Gastrocnemius medialis (tissue), 4 donors: ENCODE measurements at regions not wholly inside any gene's neighbourhood (a gene's known extent, or its start where the extent isn't known, plus 50 kb on each side); places are given as distances from the start of the nearest gene placed in this dataset.

Source experiments
- ATAC-seq, 2 donors: fragments of 150-250 bp; one replicate each; pipeline ENCODE4 v1.9.1; 2016
- DNase-seq, 2 donors: peaks; one replicate each; pipeline ENCODE4 v3.0.0-alpha.2; 2019
- H3K27ac ChIP-seq, 4 donors: fragments of 200-600 bp; sonication (generic); 1 replicate in 1 of 4; 2 replicates in 3 of 4; pipeline ENCODE4 v1.5.1; 2016 to 2018; ENCODE audit warnings: mild to moderate bottlenecking in 2 of 4, moderate library complexity in 1 of 4
- H3K27me3 ChIP-seq, 3 donors: fragments of 200-600 bp; sonication (generic) in 2 of 3; 1 replicate in 1 of 3; 2 replicates in 2 of 3; pipeline versions ENCODE4 v1.5.1 to v1.6.0; 2016 to 2019; ENCODE audit warnings: mild to moderate bottlenecking in 1 of 3, moderate library complexity in 1 of 3
- H3K36me3 ChIP-seq, 2 donors: fragments of 200-600 bp; sonication (generic) in 1 of 2; one replicate each; pipeline ENCODE4 v1.5.1; 2017 to 2018
- H3K4me1 ChIP-seq, 2 donors: fragments of 200-600 bp; sonication (generic) in 1 of 2; one replicate each; pipeline ENCODE4 v1.5.1; 2016 to 2017; ENCODE audit warnings: mild to moderate bottlenecking in 2 of 2
- H3K4me3 ChIP-seq, 4 donors: fragments of 200-600 bp; sonication (generic) in 3 of 4; 1 replicate in 1 of 4; 2 replicates in 3 of 4; pipeline ENCODE4 v1.5.1; 2016 to 2019; ENCODE audit warnings: mild to moderate bottlenecking in 2 of 4
- H3K9me3 ChIP-seq, 3 donors: fragments of 200-600 bp; sonication (generic) in 2 of 3; 1 replicate in 1 of 3; 2 replicates in 2 of 3; pipeline ENCODE4 v1.5.1; 2016 to 2019
- POLR2A ChIP-seq, 2 donors: fragments of 450-650 bp; IDR thresholded peaks; one replicate each; pipeline ENCODE4 v1.6.1; 2017; ENCODE audit warnings: antibody characterized with exemption in 2 of 2, mild to moderate bottlenecking in 2 of 2, moderate library complexity in 2 of 2
- in situ Hi-C, 4 donors: fragments of 200-750 bp; cut with MboI; loops; one replicate each; pipeline versions ENCODE4 v1.15.0 to v1.8.0; 2017; ENCODE audit warnings: low sequenced_read_pairs in 4 of 4
- intact Hi-C: fragments of 100-400 bp; cut with DNase I; formaldehyde crosslinking; loops from one replicate; pipeline ENCODE4 v1.15.1; 2023; ENCODE audit warnings: low total_unique reads
- TF ChIP-seq, protein P1 (sequence below), 5 experiments: fragments of 450-650 bp in 3 of 5; fragments of 200-600 bp in 2 of 5; sonication (generic) in 2 of 5; IDR thresholded peaks in 4 of 5; conservative IDR thresholded peaks in 1 of 5; 1 replicate in 4 of 5; 2 replicates in 1 of 5; pipeline ENCODE4 v1.5.1; 2016 to 2019; ENCODE audit warnings: antibody characterized with exemption in 5 of 5, mild to moderate bottlenecking in 3 of 5, moderate library complexity in 3 of 5

DNA sequence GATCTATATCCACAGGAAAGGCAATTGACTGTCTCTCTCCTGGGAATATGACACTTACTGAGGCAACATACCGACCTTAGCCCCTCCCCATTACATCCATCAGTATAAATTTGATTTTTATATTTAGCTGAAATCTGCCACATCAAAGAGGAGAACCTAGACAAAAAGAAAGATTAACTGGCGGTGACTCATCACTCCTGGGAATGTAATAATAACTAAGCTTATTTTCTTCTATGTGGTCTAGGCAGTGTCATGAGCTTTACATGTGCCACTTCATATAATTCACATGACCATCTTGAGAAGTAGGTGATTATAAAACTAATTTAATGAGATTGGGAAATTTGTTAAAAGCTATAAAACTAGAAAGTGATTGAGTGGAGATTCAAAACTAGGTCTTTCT lies 520.0 kb upstream of the HS3ST5 start:
- in situ Hi-C loops: no loop called here
- no peaks in the 10 kb centered on the region for H3K27me3 ChIP-seq
- no peaks in the 10 kb centered on the region for H3K9me3 ChIP-seq
- no peak for TF ChIP-seq POLR2A (IDR thresholded peaks at IDR 0.05)
- TF ChIP-seq, protein P1, sequence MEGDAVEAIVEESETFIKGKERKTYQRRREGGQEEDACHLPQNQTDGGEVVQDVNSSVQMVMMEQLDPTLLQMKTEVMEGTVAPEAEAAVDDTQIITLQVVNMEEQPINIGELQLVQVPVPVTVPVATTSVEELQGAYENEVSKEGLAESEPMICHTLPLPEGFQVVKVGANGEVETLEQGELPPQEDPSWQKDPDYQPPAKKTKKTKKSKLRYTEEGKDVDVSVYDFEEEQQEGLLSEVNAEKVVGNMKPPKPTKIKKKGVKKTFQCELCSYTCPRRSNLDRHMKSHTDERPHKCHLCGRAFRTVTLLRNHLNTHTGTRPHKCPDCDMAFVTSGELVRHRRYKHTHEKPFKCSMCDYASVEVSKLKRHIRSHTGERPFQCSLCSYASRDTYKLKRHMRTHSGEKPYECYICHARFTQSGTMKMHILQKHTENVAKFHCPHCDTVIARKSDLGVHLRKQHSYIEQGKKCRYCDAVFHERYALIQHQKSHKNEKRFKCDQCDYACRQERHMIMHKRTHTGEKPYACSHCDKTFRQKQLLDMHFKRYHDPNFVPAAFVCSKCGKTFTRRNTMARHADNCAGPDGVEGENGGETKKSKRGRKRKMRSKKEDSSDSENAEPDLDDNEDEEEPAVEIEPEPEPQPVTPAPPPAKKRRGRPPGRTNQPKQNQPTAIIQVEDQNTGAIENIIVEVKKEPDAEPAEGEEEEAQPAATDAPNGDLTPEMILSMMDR (IDR thresholded peaks at IDR 0.05 in 4 of 5, conservative IDR thresholded peaks at IDR 0.05 in 1 of 5): no peak
- DNase-seq (no peak), ATAC-seq (no peak)
- H3K4me1 ChIP-seq: no peaks in the 10 kb centered on the region
- H3K4me3 ChIP-seq: no peak overlapping the region
- no peaks in the 10 kb centered on the region for H3K36me3 ChIP-seq
- no peak overlapping the region for H3K27ac ChIP-seq
- intact Hi-C loops: no loop called here

DNA sequence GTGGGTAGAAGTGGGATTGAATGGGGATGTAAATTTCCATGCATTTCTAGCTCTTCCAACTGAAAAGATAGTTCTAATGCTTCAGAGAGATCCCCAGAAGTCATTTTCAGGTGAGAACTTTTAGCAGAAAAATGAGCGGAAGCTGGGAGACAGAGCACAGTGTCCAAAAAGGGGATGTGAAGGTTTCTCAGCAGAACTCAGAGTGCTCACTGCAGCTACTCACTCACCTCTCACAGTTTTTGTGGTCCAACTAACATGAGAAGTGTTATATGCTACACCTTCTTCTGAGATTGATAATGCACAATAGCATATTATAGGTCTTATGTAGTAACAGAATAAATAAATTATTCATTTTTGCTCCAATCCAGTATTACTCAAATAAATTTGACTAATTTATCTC lies 519.2 kb upstream of the HS3ST5 start:
- TF ChIP-seq POLR2A (IDR thresholded peaks at IDR 0.05): no peak
- TF ChIP-seq, protein P1 (IDR thresholded peaks at IDR 0.05 in 4 of 5, conservative IDR thresholded peaks at IDR 0.05 in 1 of 5): no peak
- no peak for ATAC-seq
- Histone ChIP-seq H3K27ac (no peak overlapping the region), H3K27me3 (no peaks in the 10 kb centered on the region), H3K36me3 (no peaks in the 10 kb centered on the region), H3K4me3 (no peak overlapping the region), H3K4me1 (no peaks in the 10 kb centered on the region), H3K9me3 (no peaks in the 10 kb centered on the region)
- no peak for DNase-seq
- intact Hi-C loops (no loop called here), in situ Hi-C loops (no loop called here)

DNA sequence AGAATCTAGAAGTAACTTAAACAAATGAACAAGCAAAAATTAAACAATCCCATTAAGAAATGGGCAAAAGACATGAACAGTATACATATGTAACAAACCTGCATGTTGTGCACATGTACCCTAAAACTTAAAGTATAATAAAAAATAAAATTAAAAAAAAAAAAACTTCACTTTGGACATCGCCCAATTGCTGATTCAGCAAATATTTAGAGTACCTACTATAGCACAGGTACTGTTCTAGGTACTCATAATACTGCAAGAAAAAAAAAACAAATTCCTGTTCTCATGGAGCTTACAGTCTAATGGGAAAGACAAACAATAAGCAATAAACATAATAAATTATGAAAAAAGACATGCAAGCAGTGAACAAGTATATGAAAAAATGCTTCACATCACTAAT lies 501.5 kb upstream of the HS3ST5 start:
- H3K27me3 ChIP-seq: no peaks in the 10 kb centered on the region
- TF ChIP-seq POLR2A (IDR thresholded peaks at IDR 0.05): no peak
- TF ChIP-seq, protein P1 (IDR thresholded peaks at IDR 0.05 in 4 of 5, conservative IDR thresholded peaks at IDR 0.05 in 1 of 5): no peak
- no peak for DNase-seq
- H3K4me1 ChIP-seq: no peaks in the 10 kb centered on the region
- intact Hi-C loops (no loop called here), in situ Hi-C loops (no loop called here)
- H3K36me3 ChIP-seq: no peaks in the 10 kb centered on the region
- no peak for ATAC-seq
- H3K4me3 ChIP-seq: no peak overlapping the region
- no peak overlapping the region for H3K27ac ChIP-seq
- H3K9me3 ChIP-seq: no peaks in the 10 kb centered on the region

DNA sequence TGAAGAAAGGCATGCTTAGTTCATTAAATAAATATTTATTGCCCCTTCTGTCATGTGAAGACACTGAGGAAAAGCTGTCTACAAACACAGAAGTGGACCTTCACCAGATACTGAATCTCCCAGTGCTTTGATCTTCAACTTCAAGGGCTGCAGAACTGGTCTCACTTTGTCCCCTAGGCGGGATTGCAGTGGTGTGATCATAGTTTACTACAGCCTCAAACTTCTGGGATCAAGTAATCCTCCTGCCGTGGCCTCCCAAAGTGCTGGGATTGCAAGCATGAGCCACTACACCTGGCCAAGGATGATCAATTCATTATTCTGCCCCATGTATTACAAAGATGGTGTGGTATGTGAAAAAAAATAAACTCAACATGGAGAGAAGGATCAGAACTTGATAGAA lies 496.2 kb upstream of the HS3ST5 start:
- H3K36me3 ChIP-seq: no peaks in the 10 kb centered on the region
- no peaks in the 10 kb centered on the region for H3K9me3 ChIP-seq
- in situ Hi-C loops (no loop called here), intact Hi-C loops (no loop called here)
- no peak for DNase-seq
- no peak overlapping the region for H3K4me3 ChIP-seq
- H3K27ac ChIP-seq: no peak overlapping the region
- no peaks in the 10 kb centered on the region for H3K27me3 ChIP-seq
- no peak for TF ChIP-seq POLR2A (IDR thresholded peaks at IDR 0.05)
- TF ChIP-seq, protein P1 (IDR thresholded peaks at IDR 0.05 in 4 of 5, conservative IDR thresholded peaks at IDR 0.05 in 1 of 5): no peak
- ATAC-seq: no peak
- H3K4me1 ChIP-seq: no peaks in the 10 kb centered on the region

DNA sequence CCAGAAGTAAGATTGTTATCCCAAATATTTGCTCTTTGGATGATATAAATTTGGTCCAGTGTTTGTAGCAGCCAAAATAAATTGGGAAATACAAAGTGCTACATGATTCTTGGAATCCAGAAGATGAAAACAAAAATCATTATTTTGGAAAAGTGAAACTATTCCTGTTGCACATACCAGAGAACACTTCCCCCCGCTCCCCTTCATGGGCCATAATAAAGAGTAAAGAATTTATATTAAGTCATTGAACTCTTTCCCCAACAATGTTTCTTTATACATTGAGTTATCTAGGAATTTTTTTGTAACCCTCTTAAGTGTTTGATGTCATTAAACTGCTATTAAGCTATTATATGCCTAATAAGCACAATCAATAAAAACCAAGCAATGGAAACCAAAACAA lies 490.4 kb upstream of the HS3ST5 start:
- Histone ChIP-seq H3K36me3 (no peaks in the 10 kb centered on the region), H3K4me3 (no peak overlapping the region), H3K27ac (no peak overlapping the region), H3K27me3 (no peaks in the 10 kb centered on the region), H3K9me3 (no peaks in the 10 kb centered on the region), H3K4me1 (no peaks in the 10 kb centered on the region)
- ATAC-seq (no peak), DNase-seq (no peak)
- in situ Hi-C loops: no loop called here
- TF ChIP-seq, protein P1 (IDR thresholded peaks at IDR 0.05 in 4 of 5, conservative IDR thresholded peaks at IDR 0.05 in 1 of 5): no peak
- no peak for TF ChIP-seq POLR2A (IDR thresholded peaks at IDR 0.05)
- intact Hi-C loops: no loop called here
